ENCODE measurements at regions not wholly inside any gene's neighbourhood (a gene's known extent, or its start where the extent isn't known, plus 50 kb on each side); places are given as distances from the start of the nearest gene placed in this dataset.
A peak's percentile ranks its signal among the peaks of the same experiment; 100 is the strongest.
"Not testable (repeated sequence)": the region's sequence is repeated elsewhere in the genome, so short reads cannot be mapped to it uniquely, and the experiment has no call there.

- H3K4me3 Mint-ChIP-seq; DNase-seq; H3K27ac Mint-ChIP-seq; H3K27me3 Mint-ChIP-seq; H3K36me3 Mint-ChIP-seq; H3K4me1 Mint-ChIP-seq; ATAC-seq (replicated peaks); H3K9me3 Mint-ChIP-seq: not testable (repeated sequence)
Observed at GRCh38 chr1:220475608-220476007, 52.3 kb upstream of the MARK1 start.

GRCh38 chr1:220475141-220475540 lies 52.8 kb upstream of the MARK1 start:
- not testable (repeated sequence) for DNase-seq; H3K27me3 Mint-ChIP-seq; H3K4me3 Mint-ChIP-seq; H3K27ac Mint-ChIP-seq; ATAC-seq (replicated peaks); H3K4me1 Mint-ChIP-seq; H3K9me3 Mint-ChIP-seq; H3K36me3 Mint-ChIP-seq

GRCh38 chr1:220473440-220473839 lies 54.5 kb upstream of the MARK1 start:
- Mint-ChIP-seq H3K27ac (no peak overlapping the region), H3K9me3 (peaks cover 0 to 3% of the 10 kb centered on the region in 2 donors), H3K36me3 (no peaks in the 10 kb centered on the region), H3K4me3 (no peak overlapping the region), H3K27me3 (no peaks in the 10 kb centered on the region), H3K4me1 (no peaks in the 10 kb centered on the region)
- ATAC-seq (replicated peaks): no peak
- DNase-seq: no peak

GRCh38 chr1:220462752-220463151 lies 65.2 kb upstream of the MARK1 start:
- Mint-ChIP-seq H3K9me3 (peaks cover 3 to 6% of the 10 kb centered on the region in 2 donors), H3K27ac (no peak overlapping the region), H3K27me3 (peaks cover 0 to 3% of the 10 kb centered on the region in 2 donors), H3K4me3 (no peak overlapping the region), H3K4me1 (no peaks in the 10 kb centered on the region), H3K36me3 (peaks cover 0 to 2% of the 10 kb centered on the region in 2 donors)
- ATAC-seq (replicated peaks) (no peak), DNase-seq (no peak)

- no peaks in the 10 kb centered on the region for H3K36me3 Mint-ChIP-seq
- no peaks in the 10 kb centered on the region for H3K4me1 Mint-ChIP-seq
- ATAC-seq (replicated peaks) (no peak), DNase-seq (no peak)
- no peak overlapping the region for H3K4me3 Mint-ChIP-seq
- peaks cover 3 to 5% of the 10 kb centered on the region in 2 donors for H3K9me3 Mint-ChIP-seq
- no peak overlapping the region for H3K27ac Mint-ChIP-seq
- H3K27me3 Mint-ChIP-seq: peaks cover 0 to 17% of the 10 kb centered on the region in 2 donors
Observed at GRCh38 chr1:220458936-220459335, 69.0 kb upstream of the MARK1 start.

GRCh38 chr1:220457957-220458609 lies 69.9 kb upstream of the MARK1 start:
- Mint-ChIP-seq H3K4me1 (no peaks in the 10 kb centered on the region), H3K36me3 (no peaks in the 10 kb centered on the region), H3K27me3 (peaks cover 0 to 22% of the 10 kb centered on the region in 2 donors), H3K9me3 (peaks cover 0 to 1% of the 10 kb centered on the region in 2 donors), H3K4me3 (no peak overlapping the region), H3K27ac (no peak overlapping the region)
- no peak for ATAC-seq (replicated peaks)
- DNase-seq: no peak

- Mint-ChIP-seq H3K27ac (no peak overlapping the region), H3K36me3 (no peaks in the 10 kb centered on the region), H3K4me3 (no peak overlapping the region), H3K4me1 (no peaks in the 10 kb centered on the region), H3K9me3 (peaks cover 0 to 1% of the 10 kb centered on the region in 2 donors), H3K27me3 (peaks cover 6 to 28% of the 10 kb centered on the region in 2 donors)
- DNase-seq (no peak), ATAC-seq (replicated peaks) (no peak)
Observed at GRCh38 chr1:220455559-220455958, 72.4 kb upstream of the MARK1 start.

GRCh38 chr1:220454155-220454777 lies 73.7 kb upstream of the MARK1 start:
- ATAC-seq (replicated peaks): no peak
- DNase-seq: no peak
- Mint-ChIP-seq H3K4me3 (no peak overlapping the region), H3K27me3 (peaks cover 6 to 28% of the 10 kb centered on the region in 2 donors), H3K9me3 (peaks cover 0 to 1% of the 10 kb centered on the region in 2 donors), H3K36me3 (no peaks in the 10 kb centered on the region), H3K27ac (no peak overlapping the region), H3K4me1 (no peaks in the 10 kb centered on the region)

GRCh38 chr1:220453371-220453770 lies 74.6 kb upstream of the MARK1 start:
- Mint-ChIP-seq H3K4me1 (no peaks in the 10 kb centered on the region), H3K4me3 (no peak overlapping the region), H3K27ac (no peak overlapping the region), H3K27me3 (peaks cover 10 to 32% of the 10 kb centered on the region in 2 donors), H3K36me3 (no peaks in the 10 kb centered on the region), H3K9me3 (peaks cover 0 to 1% of the 10 kb centered on the region in 2 donors)
- DNase-seq (no peak), ATAC-seq (replicated peaks) (no peak)

- no peaks in the 10 kb centered on the region for H3K36me3 Mint-ChIP-seq
- peaks cover 0 to 1% of the 10 kb centered on the region in 2 donors for H3K9me3 Mint-ChIP-seq
- H3K4me3 Mint-ChIP-seq: no peak overlapping the region
- no peak overlapping the region for H3K27ac Mint-ChIP-seq
- no peak for DNase-seq
- no peaks in the 10 kb centered on the region for H3K4me1 Mint-ChIP-seq
- no peak for ATAC-seq (replicated peaks)
- H3K27me3 Mint-ChIP-seq: peaks cover 14 to 34% of the 10 kb centered on the region in 2 donors
Observed at GRCh38 chr1:220451532-220451931, 76.4 kb upstream of the MARK1 start.

- no peaks in the 10 kb centered on the region for H3K36me3 Mint-ChIP-seq
- DNase-seq (no peak), ATAC-seq (replicated peaks) (no peak)
- peaks cover 0 to under 1% of the 10 kb centered on the region in 2 donors for H3K9me3 Mint-ChIP-seq
- no peak overlapping the region for H3K27ac Mint-ChIP-seq
- H3K4me1 Mint-ChIP-seq: no peaks in the 10 kb centered on the region
- H3K27me3 Mint-ChIP-seq: peaks cover 14 to 30% of the 10 kb centered on the region in 2 donors
- no peak overlapping the region for H3K4me3 Mint-ChIP-seq
Observed at GRCh38 chr1:220450927-220451326, 77.0 kb upstream of the MARK1 start.

- H3K4me3 Mint-ChIP-seq: no peak overlapping the region
- ATAC-seq (replicated peaks) (no peak), DNase-seq (no peak)
- H3K4me1 Mint-ChIP-seq: no peaks in the 10 kb centered on the region
- no peak overlapping the region for H3K27ac Mint-ChIP-seq
- H3K9me3 Mint-ChIP-seq: peaks cover 6 to 8% of the 10 kb centered on the region in 2 donors
- no peaks in the 10 kb centered on the region for H3K36me3 Mint-ChIP-seq
- H3K27me3 Mint-ChIP-seq: peaks cover 12 to 14% of the 10 kb centered on the region in 2 donors
Observed at GRCh38 chr1:220448217-220448616, 79.7 kb upstream of the MARK1 start.

GRCh38 chr1:220444586-220444985 lies 83.3 kb upstream of the MARK1 start:
- peaks cover 8 to 17% of the 10 kb centered on the region in 2 donors for H3K27me3 Mint-ChIP-seq
- ATAC-seq (replicated peaks); H3K4me3 Mint-ChIP-seq; H3K36me3 Mint-ChIP-seq; DNase-seq; H3K27ac Mint-ChIP-seq; H3K4me1 Mint-ChIP-seq: not testable (repeated sequence)
- H3K9me3 Mint-ChIP-seq: peaks cover 6 to 11% of the 10 kb centered on the region in 2 donors

- Mint-ChIP-seq H3K27ac (peak overlapping the region; percentile 4), H3K4me1 (no peaks in the 10 kb centered on the region), H3K9me3 (peaks cover 6 to 11% of the 10 kb centered on the region in 2 donors), H3K4me3 (no peak overlapping the region), H3K27me3 (peaks cover 0 to 12% of the 10 kb centered on the region in 2 donors), H3K36me3 (no peaks in the 10 kb centered on the region)
- ATAC-seq (replicated peaks) (no peak), DNase-seq (no peak)
Observed at GRCh38 chr1:220441211-220441610, 86.7 kb upstream of the MARK1 start.

- H3K27ac Mint-ChIP-seq: no peak overlapping the region
- no peaks in the 10 kb centered on the region for H3K4me1 Mint-ChIP-seq
- H3K9me3 Mint-ChIP-seq: peaks cover 0 to 4% of the 10 kb centered on the region in 2 donors
- no peak for ATAC-seq (replicated peaks)
- no peaks in the 10 kb centered on the region for H3K36me3 Mint-ChIP-seq
- DNase-seq: no peak
- H3K27me3 Mint-ChIP-seq: peaks cover 5 to 18% of the 10 kb centered on the region in 2 donors
- H3K4me3 Mint-ChIP-seq: no peak overlapping the region
Observed at GRCh38 chr1:220438741-220439140, 89.2 kb upstream of the MARK1 start.

Measured in stimulated activated naive B cell treated with anti-CD40 and anti-IgM and Interleukin-4, amounts not matched to agents 10 μg/mL and 1 μg/mL and 100 μg/mL, for 72 hours (primary cell).